Upper lobe of left lung (tissue), 4 donors: ENCODE measurements at regions not wholly inside any gene's neighbourhood (a gene's known extent, or its start where the extent isn't known, plus 50 kb on each side); places are given as distances from the start of the nearest gene placed in this dataset.

Experiments used
- POLR2A ChIP-seq, 4 donors: fragments of 450-650 bp; IDR thresholded peaks; one replicate each; pipeline ENCODE4 v1.5.1; 2016 to 2017; ENCODE audit warnings: antibody characterized with exemption in 4 of 4, mild to moderate bottlenecking in 2 of 4
- POLR2AphosphoS5 ChIP-seq, 2 donors: sonication (generic); formaldehyde crosslinking; IDR thresholded peaks; one replicate each; pipeline ENCODE4 v1.5.1; 2017; ENCODE audit warnings: antibody characterized with exemption in 2 of 2
- TF ChIP-seq, protein P1 (sequence below), 6 experiments: fragments of 450-650 bp in 4 of 6; fragments of 200-600 bp in 2 of 6; sonication (generic) in 2 of 6; IDR thresholded peaks; one replicate each; pipeline ENCODE4 v1.5.1; 2016 to 2019; ENCODE audit warnings: antibody characterized with exemption in 6 of 6

DNA sequence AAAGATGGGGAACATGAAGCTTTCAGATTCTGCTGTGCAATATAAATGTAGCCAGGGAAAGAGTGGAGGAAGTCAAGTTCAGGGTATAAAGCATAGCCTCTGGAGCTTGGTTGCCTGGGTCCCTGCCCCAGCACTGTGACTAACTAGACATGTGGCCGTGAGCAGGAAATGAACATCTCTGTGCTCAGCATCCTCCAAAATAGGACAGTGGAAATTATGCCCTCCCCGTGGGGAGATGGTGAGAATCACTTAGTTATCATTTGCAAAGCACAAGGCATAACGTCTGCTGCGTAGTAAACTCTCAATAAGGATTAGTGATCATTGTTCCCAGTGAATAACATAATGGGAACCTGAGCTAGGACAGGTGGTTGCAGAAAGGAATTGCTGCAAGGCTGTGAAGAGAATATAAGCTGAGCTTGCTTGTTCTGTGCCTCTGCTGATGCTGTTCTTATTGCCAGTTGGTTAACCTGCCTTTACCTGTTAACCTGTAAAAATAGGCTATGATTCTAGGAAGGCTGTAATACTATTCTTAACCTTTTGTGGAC is 441.0 kb downstream of the COG6 start:
- TF ChIP-seq, protein P1, sequence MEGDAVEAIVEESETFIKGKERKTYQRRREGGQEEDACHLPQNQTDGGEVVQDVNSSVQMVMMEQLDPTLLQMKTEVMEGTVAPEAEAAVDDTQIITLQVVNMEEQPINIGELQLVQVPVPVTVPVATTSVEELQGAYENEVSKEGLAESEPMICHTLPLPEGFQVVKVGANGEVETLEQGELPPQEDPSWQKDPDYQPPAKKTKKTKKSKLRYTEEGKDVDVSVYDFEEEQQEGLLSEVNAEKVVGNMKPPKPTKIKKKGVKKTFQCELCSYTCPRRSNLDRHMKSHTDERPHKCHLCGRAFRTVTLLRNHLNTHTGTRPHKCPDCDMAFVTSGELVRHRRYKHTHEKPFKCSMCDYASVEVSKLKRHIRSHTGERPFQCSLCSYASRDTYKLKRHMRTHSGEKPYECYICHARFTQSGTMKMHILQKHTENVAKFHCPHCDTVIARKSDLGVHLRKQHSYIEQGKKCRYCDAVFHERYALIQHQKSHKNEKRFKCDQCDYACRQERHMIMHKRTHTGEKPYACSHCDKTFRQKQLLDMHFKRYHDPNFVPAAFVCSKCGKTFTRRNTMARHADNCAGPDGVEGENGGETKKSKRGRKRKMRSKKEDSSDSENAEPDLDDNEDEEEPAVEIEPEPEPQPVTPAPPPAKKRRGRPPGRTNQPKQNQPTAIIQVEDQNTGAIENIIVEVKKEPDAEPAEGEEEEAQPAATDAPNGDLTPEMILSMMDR (IDR thresholded peaks at IDR 0.05) = no peak
- no peak for TF ChIP-seq POLR2AphosphoS5 (IDR thresholded peaks at IDR 0.05)
- TF ChIP-seq POLR2A (IDR thresholded peaks at IDR 0.05) = no peak
